ENCODE measurements at regions not wholly inside any gene's neighbourhood (a gene's known extent, or its start where the extent isn't known, plus 50 kb on each side); places are given as distances from the start of the nearest gene placed in this dataset.

DNA sequence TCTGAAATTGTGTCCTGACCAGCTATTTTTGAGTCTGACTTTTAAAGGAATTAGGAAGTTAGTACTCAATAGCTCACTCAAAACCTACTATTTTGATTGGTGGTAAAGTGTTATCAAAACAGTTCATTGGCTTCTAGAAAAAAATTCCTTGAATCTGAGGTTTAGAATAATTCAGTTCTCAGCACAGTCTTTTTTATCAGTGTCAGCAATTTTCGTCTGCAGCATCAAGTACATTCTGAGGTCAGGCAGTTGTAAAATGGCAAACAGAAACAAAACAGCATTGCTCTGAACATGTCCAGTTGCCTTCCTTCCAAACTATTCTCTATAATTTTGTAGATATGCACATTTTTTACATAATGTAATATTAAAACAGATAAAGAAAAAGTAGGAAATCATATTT, 1644.1 kb downstream of the SLITRK5 start (continued):
- TF ChIP-seq, protein P1, sequence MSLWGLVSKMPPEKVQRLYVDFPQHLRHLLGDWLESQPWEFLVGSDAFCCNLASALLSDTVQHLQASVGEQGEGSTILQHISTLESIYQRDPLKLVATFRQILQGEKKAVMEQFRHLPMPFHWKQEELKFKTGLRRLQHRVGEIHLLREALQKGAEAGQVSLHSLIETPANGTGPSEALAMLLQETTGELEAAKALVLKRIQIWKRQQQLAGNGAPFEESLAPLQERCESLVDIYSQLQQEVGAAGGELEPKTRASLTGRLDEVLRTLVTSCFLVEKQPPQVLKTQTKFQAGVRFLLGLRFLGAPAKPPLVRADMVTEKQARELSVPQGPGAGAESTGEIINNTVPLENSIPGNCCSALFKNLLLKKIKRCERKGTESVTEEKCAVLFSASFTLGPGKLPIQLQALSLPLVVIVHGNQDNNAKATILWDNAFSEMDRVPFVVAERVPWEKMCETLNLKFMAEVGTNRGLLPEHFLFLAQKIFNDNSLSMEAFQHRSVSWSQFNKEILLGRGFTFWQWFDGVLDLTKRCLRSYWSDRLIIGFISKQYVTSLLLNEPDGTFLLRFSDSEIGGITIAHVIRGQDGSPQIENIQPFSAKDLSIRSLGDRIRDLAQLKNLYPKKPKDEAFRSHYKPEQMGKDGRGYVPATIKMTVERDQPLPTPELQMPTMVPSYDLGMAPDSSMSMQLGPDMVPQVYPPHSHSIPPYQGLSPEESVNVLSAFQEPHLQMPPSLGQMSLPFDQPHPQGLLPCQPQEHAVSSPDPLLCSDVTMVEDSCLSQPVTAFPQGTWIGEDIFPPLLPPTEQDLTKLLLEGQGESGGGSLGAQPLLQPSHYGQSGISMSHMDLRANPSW (CRISPR knock-in tag; conservative IDR thresholded peaks at IDR 0.05; ENCODE audit: low read depth), result no peak

DNA sequence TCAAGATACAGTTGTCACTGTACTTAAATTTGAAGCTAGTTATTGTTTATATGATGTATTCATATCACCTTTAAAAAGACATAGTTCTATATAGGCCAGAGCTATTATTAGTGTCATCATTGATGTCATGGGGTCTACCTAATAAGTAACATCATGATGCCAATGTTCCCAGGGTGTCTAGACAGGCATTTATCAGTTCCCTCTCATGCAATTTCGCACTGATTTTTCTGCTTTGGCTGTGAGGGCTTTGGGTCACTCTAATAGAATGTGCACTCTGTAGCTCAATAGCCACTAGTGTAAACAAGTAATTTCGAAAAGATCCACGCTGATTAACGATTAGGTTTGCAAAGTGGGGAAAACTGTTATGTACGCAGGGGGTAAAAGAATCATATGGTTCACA, 1651.3 kb downstream of the SLITRK5 start:
- DNase-seq (ENCODE audit: low spot score) (no peak), ATAC-seq (no peak)
- Mint-ChIP-seq H3K4me3 (no peak overlapping the region), H3K9me3 (peaks cover 4% of the 10 kb centered on the region), H3K27me3 (ENCODE audit: low read depth) (no peaks in the 10 kb centered on the region), H3K4me1 (peaks cover 21% of the 10 kb centered on the region), H3K27ac (no peak overlapping the region), H3K36me3 (peaks cover 4% of the 10 kb centered on the region; the same call in 1 of the 2 replicates)
- no peak for TF ChIP-seq RORB (CRISPR knock-in tag; IDR thresholded peaks at IDR 0.05)
- TF ChIP-seq CREB1 (CRISPR knock-in tag; IDR thresholded peaks at IDR 0.05), result no peak
- no peak for TF ChIP-seq ATF1 (CRISPR knock-in tag; IDR thresholded peaks at IDR 0.05)
- TF ChIP-seq NFE2L1 (CRISPR knock-in tag; IDR thresholded peaks at IDR 0.05), result no peak
- TF ChIP-seq ZNF423 (CRISPR knock-in tag; IDR thresholded peaks at IDR 0.05), result no peak
- TF ChIP-seq FOXJ3 (CRISPR knock-in tag; IDR thresholded peaks at IDR 0.05; ENCODE audit: borderline replicate concordance), result no peak
- ChIA-PET POLR2A (no interaction called here), CTCF (no interaction called here)

DNA sequence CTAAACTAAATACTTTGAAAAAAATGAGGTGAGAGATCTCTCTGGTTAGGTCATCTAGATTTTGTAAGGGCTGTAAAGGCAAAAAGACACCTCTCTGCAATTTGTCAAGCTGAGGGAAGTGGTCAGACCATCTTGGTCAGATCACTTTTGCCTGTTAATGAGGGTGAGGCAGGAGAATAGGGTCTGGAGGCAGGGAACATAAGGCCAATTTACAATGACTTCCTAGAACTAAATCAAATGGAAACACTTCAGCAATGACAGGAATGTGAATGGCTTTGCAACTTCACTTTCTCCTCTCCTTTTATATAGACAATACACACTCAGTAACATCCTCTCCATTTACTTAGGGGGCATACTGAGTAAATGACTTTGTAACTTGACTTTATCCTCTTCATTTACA, 1653.4 kb downstream of the SLITRK5 start:
- no peak for DNase-seq (ENCODE audit: low spot score)
- H3K36me3 Mint-ChIP-seq, result peaks cover 7% of the 10 kb centered on the region; the same call in 1 of the 2 replicates
- no peak overlapping the region for H3K4me3 Mint-ChIP-seq
- H3K4me1 Mint-ChIP-seq, result peaks cover 21% of the 10 kb centered on the region
- POLR2A ChIA-PET, result no interaction called here
- peaks cover 11% of the 10 kb centered on the region for H3K9me3 Mint-ChIP-seq
- H3K27ac Mint-ChIP-seq, result peak overlapping the region; percentile 68; the same call in 1 of the 2 replicates
- CTCF ChIA-PET, result no interaction called here
- no peaks in the 10 kb centered on the region for H3K27me3 Mint-ChIP-seq (ENCODE audit: low read depth)
- peak; percentile 88 for ATAC-seq
- TF ChIP-seq ATF1 (CRISPR knock-in tag; IDR thresholded peaks at IDR 0.05) (no peak), TEAD1 (CRISPR knock-in tag; IDR thresholded peaks at IDR 0.05) (peak; percentile 45; the same call in 1 of the 2 replicates)

DNA sequence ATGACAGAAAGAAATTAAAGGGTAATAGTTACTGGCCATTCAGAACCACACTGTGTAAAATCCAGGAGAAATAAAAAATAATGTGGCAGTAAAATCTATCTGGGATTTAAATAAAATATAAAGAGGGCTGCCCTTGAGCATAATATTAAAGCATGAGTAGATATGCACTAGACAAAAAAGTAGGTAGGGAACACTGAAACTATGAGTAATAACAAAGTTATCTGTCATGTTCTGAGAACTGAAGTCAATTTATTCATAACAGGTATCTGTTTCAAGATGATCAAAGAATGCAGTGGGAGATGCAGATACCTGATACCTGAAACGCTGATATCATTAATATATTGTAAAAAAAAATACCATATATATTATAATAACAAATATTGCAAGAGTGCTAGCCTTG, 1672.0 kb downstream of the SLITRK5 start:
- ChIA-PET CTCF (no interaction called here), POLR2A (no interaction called here)
- Mint-ChIP-seq H3K27ac (no peak overlapping the region), H3K4me1 (no peaks in the 10 kb centered on the region), H3K9me3 (peaks cover 13% of the 10 kb centered on the region; the same call in 1 of the 2 replicates), H3K36me3 (no peaks in the 10 kb centered on the region), H3K4me3 (no peak overlapping the region), H3K27me3 (ENCODE audit: low read depth) (no peaks in the 10 kb centered on the region)
- no peak for DNase-seq (ENCODE audit: low spot score)
- no peak for TF ChIP-seq EMX1 (CRISPR knock-in tag; IDR thresholded peaks at IDR 0.05)
- no peak for TF ChIP-seq RORB (CRISPR knock-in tag; IDR thresholded peaks at IDR 0.05)
- no peak for TF ChIP-seq ZNF219 (CRISPR knock-in tag; IDR thresholded peaks at IDR 0.05; ENCODE audit: borderline replicate concordance)
- TF ChIP-seq, protein P2, sequence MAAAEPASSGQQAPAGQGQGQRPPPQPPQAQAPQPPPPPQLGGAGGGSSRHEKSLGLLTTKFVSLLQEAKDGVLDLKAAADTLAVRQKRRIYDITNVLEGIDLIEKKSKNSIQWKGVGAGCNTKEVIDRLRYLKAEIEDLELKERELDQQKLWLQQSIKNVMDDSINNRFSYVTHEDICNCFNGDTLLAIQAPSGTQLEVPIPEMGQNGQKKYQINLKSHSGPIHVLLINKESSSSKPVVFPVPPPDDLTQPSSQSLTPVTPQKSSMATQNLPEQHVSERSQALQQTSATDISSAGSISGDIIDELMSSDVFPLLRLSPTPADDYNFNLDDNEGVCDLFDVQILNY (CRISPR knock-in tag; IDR thresholded peaks at IDR 0.05), result no peak
- TF ChIP-seq ZNF232 (CRISPR knock-in tag; IDR thresholded peaks at IDR 0.05), result no peak
- TF ChIP-seq GTF2I (CRISPR knock-in tag; conservative IDR thresholded peaks at IDR 0.05), result no peak
- TF ChIP-seq, protein P3, sequence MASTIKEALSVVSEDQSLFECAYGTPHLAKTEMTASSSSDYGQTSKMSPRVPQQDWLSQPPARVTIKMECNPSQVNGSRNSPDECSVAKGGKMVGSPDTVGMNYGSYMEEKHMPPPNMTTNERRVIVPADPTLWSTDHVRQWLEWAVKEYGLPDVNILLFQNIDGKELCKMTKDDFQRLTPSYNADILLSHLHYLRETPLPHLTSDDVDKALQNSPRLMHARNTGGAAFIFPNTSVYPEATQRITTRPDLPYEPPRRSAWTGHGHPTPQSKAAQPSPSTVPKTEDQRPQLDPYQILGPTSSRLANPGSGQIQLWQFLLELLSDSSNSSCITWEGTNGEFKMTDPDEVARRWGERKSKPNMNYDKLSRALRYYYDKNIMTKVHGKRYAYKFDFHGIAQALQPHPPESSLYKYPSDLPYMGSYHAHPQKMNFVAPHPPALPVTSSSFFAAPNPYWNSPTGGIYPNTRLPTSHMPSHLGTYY (CRISPR knock-in tag; IDR thresholded peaks at IDR 0.05), result no peak
- no peak for TF ChIP-seq ZNF423 (CRISPR knock-in tag; IDR thresholded peaks at IDR 0.05)
- TF ChIP-seq, protein P4, sequence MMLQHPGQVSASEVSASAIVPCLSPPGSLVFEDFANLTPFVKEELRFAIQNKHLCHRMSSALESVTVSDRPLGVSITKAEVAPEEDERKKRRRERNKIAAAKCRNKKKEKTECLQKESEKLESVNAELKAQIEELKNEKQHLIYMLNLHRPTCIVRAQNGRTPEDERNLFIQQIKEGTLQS (CRISPR knock-in tag; conservative IDR thresholded peaks at IDR 0.05), result no peak
- TF ChIP-seq, protein P5, sequence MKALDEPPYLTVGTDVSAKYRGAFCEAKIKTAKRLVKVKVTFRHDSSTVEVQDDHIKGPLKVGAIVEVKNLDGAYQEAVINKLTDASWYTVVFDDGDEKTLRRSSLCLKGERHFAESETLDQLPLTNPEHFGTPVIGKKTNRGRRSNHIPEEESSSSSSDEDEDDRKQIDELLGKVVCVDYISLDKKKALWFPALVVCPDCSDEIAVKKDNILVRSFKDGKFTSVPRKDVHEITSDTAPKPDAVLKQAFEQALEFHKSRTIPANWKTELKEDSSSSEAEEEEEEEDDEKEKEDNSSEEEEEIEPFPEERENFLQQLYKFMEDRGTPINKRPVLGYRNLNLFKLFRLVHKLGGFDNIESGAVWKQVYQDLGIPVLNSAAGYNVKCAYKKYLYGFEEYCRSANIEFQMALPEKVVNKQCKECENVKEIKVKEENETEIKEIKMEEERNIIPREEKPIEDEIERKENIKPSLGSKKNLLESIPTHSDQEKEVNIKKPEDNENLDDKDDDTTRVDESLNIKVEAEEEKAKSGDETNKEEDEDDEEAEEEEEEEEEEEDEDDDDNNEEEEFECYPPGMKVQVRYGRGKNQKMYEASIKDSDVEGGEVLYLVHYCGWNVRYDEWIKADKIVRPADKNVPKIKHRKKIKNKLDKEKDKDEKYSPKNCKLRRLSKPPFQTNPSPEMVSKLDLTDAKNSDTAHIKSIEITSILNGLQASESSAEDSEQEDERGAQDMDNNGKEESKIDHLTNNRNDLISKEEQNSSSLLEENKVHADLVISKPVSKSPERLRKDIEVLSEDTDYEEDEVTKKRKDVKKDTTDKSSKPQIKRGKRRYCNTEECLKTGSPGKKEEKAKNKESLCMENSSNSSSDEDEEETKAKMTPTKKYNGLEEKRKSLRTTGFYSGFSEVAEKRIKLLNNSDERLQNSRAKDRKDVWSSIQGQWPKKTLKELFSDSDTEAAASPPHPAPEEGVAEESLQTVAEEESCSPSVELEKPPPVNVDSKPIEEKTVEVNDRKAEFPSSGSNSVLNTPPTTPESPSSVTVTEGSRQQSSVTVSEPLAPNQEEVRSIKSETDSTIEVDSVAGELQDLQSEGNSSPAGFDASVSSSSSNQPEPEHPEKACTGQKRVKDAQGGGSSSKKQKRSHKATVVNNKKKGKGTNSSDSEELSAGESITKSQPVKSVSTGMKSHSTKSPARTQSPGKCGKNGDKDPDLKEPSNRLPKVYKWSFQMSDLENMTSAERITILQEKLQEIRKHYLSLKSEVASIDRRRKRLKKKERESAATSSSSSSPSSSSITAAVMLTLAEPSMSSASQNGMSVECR (CRISPR knock-in tag; IDR thresholded peaks at IDR 0.05; ENCODE audit: borderline replicate concordance), result no peak
- TF ChIP-seq CREM (CRISPR knock-in tag; IDR thresholded peaks at IDR 0.05), result no peak
- no peak for TF ChIP-seq FOXK1 (CRISPR knock-in tag; IDR thresholded peaks at IDR 0.05)
- TF ChIP-seq, protein P6, sequence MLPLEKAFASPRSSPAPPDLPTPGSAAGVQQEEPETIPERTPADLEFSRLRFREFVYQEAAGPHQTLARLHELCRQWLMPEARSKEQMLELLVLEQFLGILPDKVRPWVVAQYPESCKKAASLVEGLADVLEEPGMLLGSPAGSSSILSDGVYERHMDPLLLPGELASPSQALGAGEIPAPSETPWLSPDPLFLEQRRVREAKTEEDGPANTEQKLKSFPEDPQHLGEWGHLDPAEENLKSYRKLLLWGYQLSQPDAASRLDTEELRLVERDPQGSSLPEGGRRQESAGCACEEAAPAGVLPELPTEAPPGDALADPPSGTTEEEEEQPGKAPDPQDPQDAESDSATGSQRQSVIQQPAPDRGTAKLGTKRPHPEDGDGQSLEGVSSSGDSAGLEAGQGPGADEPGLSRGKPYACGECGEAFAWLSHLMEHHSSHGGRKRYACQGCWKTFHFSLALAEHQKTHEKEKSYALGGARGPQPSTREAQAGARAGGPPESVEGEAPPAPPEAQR (CRISPR knock-in tag; IDR thresholded peaks at IDR 0.05), result no peak
- TF ChIP-seq JUN (CRISPR knock-in tag; IDR thresholded peaks at IDR 0.05), result no peak
- no peak for ATAC-seq
